NOMO-1 treated with DMSO at 0.1 percent for 48 hours (cell line): ENCODE measurements at regions not wholly inside any gene's neighbourhood (a gene's known extent, or its start where the extent isn't known, plus 50 kb on each side); places are given as distances from the start of the nearest gene placed in this dataset.
"Not testable (repeated sequence)": the region's sequence is repeated elsewhere in the genome, so short reads cannot be mapped to it uniquely, and the experiment has no call there.

Experiments used
- DNase-seq: peaks from one replicate; lab custom pipeline; 2025; ENCODE audit not compliant: unreplicated experiment; lab: John Stamatoyannopoulos, UW

DNA sequence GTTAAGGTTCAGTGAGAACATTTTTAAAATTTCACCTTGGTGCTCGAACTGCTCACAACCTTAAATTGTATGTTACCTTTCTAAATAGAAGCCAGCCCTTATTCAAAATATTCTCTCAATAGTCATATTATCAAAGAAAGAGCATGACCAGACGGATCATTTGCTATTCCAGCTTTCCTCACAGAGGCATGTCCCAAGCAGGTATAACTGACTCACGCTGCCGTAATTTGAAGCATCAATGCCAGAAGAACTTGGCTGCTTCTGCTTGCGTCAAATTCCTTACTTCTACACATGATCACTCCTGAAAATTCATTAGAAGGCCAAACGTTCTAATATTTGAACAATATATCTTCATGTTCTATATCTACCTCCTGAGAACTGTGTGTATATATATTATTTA, 69.5 kb upstream of the VGLL4 start:
- DNase-seq = no peak

- no peak for DNase-seq
Measured at GRCh38 chr3:11712646-11713045, 68.9 kb upstream of the VGLL4 start.

- no peak for DNase-seq
Measured at GRCh38 chr3:11711876-11712275, 68.2 kb upstream of the VGLL4 start.

DNA sequence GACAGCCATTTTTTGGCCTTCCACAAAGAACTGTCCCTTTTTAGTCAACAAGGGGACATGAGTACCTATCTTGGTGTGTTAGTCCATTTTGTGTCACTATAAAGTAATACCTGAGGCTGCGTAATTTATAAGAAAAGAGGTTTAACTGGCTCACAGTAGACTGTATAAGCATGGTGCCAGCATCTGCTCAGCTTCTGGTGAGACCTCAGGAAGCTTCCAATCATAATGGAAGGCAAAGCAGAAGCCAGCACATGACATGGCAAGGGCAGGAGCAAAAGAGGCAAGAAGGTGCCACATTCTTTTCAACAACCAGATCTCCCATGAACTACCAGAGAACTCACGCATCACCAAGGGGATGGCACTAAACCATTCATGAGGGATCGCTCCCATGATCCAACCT, 66.1 kb upstream of the VGLL4 start:
- no peak for DNase-seq

DNA sequence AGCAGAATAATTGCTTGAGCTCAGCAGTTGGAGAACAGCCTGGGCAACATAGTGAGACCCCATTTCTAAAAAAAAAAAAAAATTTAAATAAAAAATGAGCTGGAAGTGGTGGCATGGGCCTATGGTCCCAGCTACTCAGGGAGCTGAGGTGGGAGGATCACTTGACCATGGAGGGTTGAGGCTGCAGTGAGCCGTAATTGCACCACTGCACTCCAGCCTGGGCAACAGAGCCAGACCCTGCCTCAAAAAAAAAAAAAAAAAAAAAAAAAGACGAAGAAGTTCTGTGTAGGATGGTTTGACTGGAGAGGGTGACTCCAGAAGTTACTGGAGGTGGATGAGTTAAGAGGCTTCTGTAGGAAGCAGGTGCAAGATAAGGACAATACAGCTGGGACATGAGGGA, 63.4 kb upstream of the VGLL4 start:
- DNase-seq = not testable (repeated sequence)

GRCh38 chr3:11706604-11707003, 62.9 kb upstream of the VGLL4 start:
- no peak for DNase-seq

GRCh38 chr3:11705049-11705448, 61.3 kb upstream of the VGLL4 start:
- no peak for DNase-seq

DNA sequence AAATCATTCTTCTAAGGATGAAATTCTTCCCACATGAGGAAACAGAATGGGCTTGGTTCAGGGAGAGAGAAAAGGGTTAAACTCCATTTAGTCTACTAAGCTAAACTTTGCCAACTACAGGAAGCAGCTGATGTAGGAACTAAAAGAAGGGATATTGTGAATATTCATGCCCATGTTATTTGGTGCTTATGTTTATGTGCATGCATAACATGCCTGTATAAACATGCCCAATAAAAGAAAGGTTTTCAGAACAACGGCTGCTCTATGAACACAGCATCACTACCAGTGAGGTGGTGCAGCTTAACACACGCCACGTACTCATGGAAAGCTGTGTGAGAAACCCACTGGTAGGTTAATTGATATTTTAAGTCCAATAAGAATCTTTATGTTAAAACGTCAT, 59.4 kb upstream of the VGLL4 start:
- DNase-seq = no peak

GRCh38 chr3:11699083-11699427, 55.3 kb upstream of the VGLL4 start:
- DNase-seq = no peak

DNA sequence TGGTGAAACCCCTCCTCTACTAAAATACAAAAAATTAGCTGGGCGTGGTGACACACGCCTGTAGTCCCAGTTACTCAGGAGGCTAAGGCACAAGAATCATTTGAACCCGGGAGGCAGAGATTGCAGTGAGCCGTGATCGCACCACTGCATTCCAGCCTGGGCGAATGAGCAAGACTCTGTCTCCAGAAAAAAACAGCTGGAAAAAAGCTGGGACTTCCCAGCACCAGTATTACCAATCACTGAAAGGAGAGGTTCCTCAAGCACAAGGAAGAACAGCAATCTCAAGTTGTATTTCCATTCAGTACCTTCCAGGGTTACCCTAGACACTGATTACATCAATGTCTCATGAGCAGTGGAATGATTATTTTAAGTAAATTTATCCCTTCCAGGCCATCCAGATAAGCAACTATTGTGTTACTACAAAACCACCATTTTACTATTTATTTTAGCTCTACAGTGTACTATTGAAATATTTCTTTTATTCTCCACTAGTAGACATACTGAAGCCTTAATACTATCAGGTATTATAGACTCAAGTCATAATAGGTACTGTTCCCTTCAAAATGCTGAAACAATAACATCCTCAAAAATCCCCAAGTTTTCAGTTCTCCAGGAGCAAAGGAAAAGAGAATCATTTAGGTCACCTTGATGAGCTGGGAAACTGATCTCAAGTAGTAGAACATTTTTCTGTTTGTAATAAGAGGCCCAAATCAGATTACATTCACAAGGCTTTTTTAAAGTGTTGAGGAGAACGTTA, 54.8 kb upstream of the VGLL4 start:
- no peak for DNase-seq

DNA sequence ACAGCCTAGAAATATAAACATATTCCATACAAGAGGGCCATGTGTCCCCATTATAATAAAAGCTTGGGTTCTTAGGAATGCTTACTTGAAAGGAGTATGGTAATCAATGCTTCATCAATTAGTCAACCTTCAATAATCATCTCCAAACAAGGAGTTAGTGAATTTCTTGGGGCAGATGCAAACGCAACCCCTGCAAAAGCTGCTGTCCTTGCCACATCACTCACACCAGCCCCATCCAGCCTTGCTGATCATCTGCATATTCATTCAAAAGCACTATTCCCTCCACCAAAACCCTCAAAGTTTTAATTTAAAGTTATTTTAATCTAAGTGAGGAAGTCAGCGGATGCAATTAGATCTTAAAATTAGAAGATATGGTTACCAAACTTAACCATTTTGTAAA, 54.0 kb upstream of the VGLL4 start:
- no peak for DNase-seq

GRCh38 chr3:11696054-11696453, 52.3 kb upstream of the VGLL4 start:
- DNase-seq = no peak
